GM19351 (cell line): ENCODE measurements at regions not wholly inside any gene's neighbourhood (a gene's known extent, or its start where the extent isn't known, plus 50 kb on each side); places are given as distances from the start of the nearest gene placed in this dataset.
"Not testable (repeated sequence)": the region's sequence is repeated elsewhere in the genome, so short reads cannot be mapped to it uniquely, and the experiment has no call there.

Experiments used
- ATAC-seq: cut with Tn5 transposase; IDR thresholded peaks from one replicate; pipeline ENCODE4 v1.9.1; 2021; ENCODE audit warnings: mild to moderate bottlenecking, moderate library complexity; ENCODE audit not compliant: unreplicated experiment

GRCh38 chr10:2893991-2894390 is 173.4 kb upstream of the PFKP start:
- no peak for ATAC-seq

GRCh38 chr10:2893158-2893845 is 174.0 kb upstream of the PFKP start:
- ATAC-seq: no peak

GRCh38 chr10:2891770-2892124 is 175.6 kb upstream of the PFKP start:
- no peak for ATAC-seq

- ATAC-seq: no peak
Observed at GRCh38 chr10:2891073-2891769, 176.1 kb upstream of the PFKP start.

DNA sequence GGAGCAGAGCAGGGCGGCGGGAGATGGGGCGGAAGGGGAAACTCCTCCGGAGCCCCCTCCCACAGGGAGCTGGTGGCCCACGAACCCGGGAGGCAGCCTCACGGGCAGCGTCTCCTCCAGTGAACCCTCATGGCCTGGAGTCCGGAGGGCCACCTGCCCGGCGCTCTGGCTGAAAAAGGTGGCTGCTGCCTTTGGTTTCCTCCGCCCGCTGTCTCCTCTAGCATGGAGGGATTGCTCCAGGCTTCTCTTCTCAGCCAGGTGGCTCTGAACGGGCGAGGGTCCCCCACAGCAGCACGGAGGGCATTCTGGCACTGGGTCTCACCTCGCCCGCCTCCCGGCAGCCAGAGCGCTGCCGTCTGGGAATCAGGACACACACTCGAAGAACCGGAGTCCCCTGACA is 177.3 kb upstream of the PFKP start:
- no peak for ATAC-seq

DNA sequence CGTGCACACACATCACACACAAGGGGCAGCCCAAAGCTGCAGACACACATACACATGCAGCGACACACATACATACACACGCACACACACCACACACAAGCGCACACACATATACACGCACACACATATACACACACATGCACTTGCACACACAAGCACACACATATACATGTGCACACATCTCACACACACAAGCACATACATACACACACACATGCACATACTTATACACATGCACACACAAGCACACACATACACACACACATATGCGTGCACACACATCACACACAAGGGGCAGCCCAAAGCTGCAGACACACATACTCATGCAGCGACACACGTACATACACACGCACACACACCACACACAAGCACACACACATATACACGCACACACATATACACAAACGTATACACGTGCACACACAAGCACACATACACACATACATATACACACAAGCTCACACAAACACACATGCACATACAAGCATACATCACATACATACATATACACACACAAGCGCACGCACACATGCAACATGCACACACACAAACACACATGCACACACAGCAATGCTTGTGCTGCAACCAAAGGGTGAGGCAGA is 178.8 kb upstream of the PFKP start:
- ATAC-seq: no peak

DNA sequence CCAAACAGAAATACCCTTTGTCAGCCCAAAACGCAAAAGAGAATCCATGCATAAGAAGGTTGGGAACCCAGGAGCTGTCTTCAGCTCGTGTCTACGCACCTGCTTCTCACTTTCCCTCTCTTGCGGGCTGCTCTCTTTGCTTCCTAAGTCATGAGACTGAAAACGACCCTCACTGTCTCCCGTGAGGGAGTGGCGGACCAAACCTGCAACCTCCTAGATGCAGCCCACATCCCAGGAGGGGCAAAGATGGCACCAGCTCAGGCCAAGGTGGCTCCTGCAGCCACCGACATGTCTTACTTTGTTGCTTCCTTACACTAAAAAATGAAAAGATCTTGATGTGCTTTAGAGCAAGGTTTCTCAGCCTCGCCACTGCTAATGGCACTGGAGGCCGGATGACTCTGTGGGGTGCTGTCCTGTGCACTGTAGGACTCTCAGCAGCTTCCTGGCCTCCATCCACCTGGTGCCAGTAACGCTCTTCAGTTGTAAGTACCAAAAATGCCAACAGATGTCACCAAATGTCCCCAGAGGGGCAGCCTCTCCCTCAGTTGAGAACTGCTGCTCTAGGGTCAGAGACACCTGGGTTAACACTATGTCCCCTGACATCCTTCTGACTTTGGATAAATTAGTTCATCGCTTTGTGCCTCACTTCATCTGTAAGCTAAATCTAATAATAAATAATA is 179.8 kb upstream of the PFKP start:
- ATAC-seq: no peak

DNA sequence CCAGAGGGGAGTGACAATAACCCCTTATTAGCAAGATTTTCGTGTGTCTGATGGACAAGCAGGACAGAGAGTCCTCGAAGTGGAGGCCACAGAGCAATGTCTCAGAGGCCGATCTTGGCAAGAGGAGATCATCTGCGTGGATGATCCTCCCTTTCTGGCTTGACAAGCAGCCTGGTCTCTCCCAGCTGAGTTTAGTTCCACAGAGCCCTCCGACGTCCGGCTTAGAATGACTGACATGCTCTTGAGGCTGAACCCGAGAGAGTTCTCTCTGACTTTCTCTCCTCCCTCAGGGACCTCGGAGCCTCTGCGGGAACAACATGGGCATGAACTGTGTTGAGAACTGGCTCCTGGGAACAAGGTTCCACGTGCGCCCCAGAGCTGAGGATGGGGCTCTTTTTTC is 180.7 kb upstream of the PFKP start:
- ATAC-seq: no peak

DNA sequence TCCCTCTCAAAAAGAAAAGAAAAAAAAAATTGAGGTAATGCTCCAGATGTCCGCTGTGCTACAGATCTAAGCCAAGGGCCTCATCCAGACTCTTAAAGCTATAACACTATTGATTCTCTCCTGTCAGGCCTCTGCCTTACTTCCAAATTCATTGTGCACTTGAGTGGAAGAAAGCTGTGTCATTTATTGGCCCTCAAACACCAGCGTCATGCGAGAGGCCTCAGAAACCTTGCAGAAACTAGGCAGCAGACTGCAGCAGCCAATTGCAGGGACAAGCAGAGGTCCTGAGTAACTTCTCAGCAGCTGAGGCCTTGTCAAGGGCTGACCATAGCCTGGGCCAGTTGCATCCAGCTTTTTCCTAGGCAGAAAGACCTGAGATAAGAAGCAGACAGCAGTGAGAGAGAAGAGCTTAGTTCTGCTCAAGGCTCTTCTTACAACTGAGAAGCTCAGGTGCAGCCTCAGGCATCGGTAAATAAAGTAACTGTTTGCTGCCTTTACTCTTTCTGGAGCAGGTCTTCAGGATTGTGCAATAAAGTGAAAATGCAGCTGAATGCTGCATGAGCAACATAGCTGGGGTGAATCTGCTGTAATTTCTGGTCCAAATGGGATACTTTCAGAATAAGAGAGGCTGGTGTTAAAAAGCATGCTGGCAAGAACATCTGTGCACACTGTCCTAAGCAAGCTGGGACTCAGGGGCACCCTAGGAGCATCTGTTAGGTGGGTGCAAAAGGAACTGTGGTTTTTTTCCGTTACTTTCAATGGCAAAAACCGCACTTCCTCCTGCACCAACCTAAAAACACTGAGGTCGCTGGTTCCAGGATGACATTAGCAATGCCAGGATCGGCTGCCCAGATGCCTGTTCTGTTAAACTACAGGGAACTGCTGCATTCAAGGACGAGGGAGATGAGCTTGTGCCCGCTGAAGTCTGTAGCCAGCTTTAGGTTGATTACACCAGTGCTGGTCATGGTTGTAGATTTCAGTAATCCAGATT is 181.8 kb upstream of the PFKP start:
- ATAC-seq: no peak

- ATAC-seq: not testable (repeated sequence)
Observed at GRCh38 chr10:2883983-2884540, 183.3 kb upstream of the PFKP start.

DNA sequence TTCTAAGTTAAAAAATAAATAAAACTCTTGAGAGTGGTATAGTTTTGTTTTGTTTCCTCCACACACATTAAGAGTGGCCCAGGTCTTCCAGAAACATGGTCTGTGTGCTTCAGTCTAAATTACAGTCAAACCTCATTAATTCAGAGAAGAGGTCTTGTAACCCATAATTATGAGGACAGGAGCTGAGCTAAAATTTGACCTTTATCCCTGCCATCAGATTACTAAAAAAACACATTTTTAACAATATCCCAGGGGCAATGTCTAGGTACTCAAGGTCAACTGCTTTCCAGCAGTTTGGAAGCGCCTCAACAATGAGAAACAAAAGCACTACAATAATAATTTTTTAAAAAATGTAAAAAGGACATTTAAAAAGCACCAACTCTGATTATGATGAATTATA is 184.1 kb upstream of the PFKP start:
- no peak for ATAC-seq

GRCh38 chr10:2882628-2883027 is 184.7 kb upstream of the PFKP start:
- ATAC-seq: no peak

DNA sequence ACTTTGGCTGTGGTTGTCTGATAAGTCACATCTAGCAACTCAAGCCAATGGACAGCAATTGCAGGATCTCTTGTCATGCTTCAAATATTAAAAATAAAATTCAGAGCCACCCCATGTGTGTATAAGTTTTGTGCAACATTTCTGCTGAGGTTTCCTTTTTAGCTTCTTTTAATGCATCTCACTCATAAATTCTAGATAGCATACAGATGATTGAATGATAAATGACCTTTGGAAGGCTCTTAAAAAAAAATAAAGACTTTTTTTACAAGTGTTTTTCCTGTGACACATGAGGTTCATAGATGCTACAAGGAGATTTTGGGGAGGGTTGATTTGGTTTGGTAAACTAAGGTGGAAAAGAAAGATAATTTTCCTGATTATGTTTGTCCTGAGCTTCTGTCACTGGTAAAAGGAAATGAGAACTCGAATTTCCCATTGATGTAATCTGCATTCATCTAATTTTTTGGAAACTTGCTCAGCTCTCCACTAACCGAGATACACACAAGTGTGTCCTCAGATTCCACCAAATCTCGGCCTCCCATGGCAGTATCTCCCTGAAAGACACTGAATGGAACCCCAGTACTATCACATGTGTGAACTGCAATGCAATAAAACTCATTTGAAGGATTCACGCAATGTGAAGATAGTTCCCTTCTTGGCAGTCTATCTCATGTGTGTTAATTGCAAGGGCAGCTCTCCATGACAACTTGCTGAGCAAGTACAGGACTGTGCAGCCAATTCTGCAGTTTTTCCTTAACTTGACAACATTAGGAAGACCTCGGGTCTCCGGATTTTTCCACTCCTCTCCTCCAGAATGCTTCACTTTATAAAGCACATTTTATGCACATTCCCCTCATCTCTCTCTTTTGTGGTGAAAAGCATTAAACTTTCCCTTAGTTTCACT is 185.4 kb upstream of the PFKP start:
- ATAC-seq: no peak

DNA sequence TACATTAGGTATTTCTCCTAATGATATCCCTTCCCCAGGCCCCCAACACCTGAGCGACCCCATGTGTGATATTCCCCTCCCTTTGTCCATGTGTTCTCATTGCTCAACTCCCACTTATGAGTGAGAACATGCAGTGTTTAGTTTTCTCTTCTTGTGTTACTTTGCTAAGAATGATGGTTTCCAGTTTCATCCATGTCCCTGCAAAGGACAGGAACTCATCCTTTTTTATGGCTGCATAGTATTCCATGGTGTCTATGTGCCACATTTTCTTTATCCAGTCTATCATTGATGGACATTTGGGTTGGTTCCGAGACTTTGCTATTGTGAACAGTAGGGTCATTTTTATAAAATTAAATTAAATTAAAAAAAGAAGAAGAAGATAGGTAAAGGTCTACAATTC is 187.3 kb upstream of the PFKP start:
- ATAC-seq: not testable (repeated sequence)

DNA sequence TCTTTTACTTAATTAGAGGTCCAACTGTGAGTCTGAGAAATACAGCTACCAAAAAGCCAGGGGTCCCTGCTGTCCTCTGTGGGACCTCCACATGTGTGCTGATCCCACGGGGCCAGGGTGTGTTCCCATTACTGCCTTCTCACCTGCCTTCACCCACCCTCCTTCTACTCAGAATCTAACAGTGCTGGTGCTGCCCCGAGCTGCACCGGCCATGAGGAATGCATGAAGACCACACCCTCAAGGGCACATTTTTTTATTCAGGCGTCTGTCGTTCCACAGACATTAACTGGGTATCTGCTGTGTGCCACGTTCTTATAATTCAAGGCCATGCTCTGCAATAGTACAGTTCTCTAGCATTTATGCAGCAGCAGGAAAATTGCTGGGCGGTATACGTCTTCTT is 188.5 kb upstream of the PFKP start:
- ATAC-seq: no peak

GRCh38 chr10:2876032-2876431 is 191.3 kb upstream of the PFKP start:
- no peak for ATAC-seq

GRCh38 chr10:2874963-2875362 is 192.4 kb upstream of the PFKP start:
- no peak for ATAC-seq

DNA sequence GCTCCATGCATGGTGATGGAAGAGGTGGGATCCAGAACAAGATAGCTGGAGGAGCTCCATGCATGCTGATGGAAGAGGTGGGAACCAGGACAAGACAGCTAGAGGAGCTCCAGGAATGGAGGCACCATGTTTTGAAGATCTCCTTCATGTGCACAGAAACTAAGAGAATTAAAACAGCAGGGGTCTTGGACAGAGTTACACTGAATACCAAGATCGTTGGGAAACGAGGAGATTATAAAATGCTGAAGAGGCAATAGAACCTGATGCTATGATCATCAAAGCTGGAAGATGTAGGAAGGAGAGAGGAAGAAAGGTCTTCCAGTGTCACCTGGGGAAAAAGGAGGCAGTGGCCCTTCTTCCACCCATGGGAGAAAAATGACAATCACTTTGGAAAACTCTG is 193.6 kb upstream of the PFKP start:
- no peak for ATAC-seq

GRCh38 chr10:2871673-2872219 is 195.6 kb upstream of the PFKP start:
- ATAC-seq: no peak
